ENCODE measurements at regions not wholly inside any gene's neighbourhood (a gene's known extent, or its start where the extent isn't known, plus 50 kb on each side); places are given as distances from the start of the nearest gene placed in this dataset.

DNA sequence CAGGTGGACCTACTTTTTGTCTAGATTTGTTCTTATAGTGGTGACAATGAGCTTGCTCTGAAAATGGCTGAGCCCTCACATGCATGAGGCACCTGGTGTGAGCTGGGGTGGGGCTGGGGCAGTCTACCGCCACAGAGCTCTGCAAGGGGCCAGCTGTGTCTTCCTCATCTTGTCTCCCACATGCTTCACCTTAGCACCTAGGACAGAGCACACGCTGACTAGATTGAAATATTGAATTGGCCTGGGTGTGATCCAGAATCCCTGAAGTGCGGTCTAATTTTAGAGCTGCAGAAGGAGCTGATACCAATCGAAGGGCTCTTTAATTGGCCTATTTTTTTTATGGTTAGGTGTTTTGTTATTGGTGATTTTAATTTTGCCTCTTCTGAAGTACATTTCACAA lies 126.1 kb upstream of the NFIB start:
- DNase-seq (ENCODE audit: extremely low spot score, unreplicated experiment) = no peak
- peaks cover 16% of the 10 kb centered on the region for H3K4me1 Mint-ChIP-seq (ENCODE audit: unreplicated experiment)
- no peaks in the 10 kb centered on the region for H3K9me3 Mint-ChIP-seq (ENCODE audit: unreplicated experiment)
- no peaks in the 10 kb centered on the region for H3K36me3 Mint-ChIP-seq (ENCODE audit: unreplicated experiment)
- peaks cover 3% of the 10 kb centered on the region for H3K27me3 Mint-ChIP-seq (ENCODE audit: unreplicated experiment)
- no peak overlapping the region for H3K4me3 Mint-ChIP-seq (ENCODE audit: unreplicated experiment)
- H3K27ac Mint-ChIP-seq (ENCODE audit: unreplicated experiment) = no peak overlapping the region
- TF ChIP-seq, protein P1, sequence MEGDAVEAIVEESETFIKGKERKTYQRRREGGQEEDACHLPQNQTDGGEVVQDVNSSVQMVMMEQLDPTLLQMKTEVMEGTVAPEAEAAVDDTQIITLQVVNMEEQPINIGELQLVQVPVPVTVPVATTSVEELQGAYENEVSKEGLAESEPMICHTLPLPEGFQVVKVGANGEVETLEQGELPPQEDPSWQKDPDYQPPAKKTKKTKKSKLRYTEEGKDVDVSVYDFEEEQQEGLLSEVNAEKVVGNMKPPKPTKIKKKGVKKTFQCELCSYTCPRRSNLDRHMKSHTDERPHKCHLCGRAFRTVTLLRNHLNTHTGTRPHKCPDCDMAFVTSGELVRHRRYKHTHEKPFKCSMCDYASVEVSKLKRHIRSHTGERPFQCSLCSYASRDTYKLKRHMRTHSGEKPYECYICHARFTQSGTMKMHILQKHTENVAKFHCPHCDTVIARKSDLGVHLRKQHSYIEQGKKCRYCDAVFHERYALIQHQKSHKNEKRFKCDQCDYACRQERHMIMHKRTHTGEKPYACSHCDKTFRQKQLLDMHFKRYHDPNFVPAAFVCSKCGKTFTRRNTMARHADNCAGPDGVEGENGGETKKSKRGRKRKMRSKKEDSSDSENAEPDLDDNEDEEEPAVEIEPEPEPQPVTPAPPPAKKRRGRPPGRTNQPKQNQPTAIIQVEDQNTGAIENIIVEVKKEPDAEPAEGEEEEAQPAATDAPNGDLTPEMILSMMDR (IDR thresholded peaks at IDR 0.05) = no peak

DNA sequence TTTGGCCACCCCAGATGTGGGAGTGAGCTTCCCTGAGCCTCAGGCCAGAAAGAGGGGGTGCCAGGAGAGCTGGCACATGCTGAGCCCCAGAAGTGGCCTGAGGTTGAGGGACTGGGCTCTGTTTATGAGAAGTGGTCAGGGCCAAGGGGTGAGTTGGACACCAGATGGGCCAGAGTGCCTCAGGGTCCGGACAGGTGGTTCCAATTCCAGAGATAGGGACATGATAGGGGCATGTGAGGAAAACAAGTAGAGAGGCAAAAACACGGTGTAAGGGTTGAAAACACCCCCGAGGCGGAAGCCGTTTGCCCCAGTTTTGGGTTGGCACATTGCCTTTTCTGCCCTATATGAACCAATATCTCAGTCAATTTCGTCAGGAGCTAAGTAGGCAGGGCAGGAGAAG lies 125.6 kb upstream of the NFIB start:
- no peak overlapping the region for H3K27ac Mint-ChIP-seq (ENCODE audit: unreplicated experiment)
- TF ChIP-seq, protein P1 (IDR thresholded peaks at IDR 0.05) = no peak
- H3K9me3 Mint-ChIP-seq (ENCODE audit: unreplicated experiment) = no peaks in the 10 kb centered on the region
- H3K4me1 Mint-ChIP-seq (ENCODE audit: unreplicated experiment) = peaks cover 16% of the 10 kb centered on the region
- DNase-seq (ENCODE audit: extremely low spot score, unreplicated experiment) = no peak
- peaks cover 3% of the 10 kb centered on the region for H3K27me3 Mint-ChIP-seq (ENCODE audit: unreplicated experiment)
- no peaks in the 10 kb centered on the region for H3K36me3 Mint-ChIP-seq (ENCODE audit: unreplicated experiment)
- no peak overlapping the region for H3K4me3 Mint-ChIP-seq (ENCODE audit: unreplicated experiment)

DNA sequence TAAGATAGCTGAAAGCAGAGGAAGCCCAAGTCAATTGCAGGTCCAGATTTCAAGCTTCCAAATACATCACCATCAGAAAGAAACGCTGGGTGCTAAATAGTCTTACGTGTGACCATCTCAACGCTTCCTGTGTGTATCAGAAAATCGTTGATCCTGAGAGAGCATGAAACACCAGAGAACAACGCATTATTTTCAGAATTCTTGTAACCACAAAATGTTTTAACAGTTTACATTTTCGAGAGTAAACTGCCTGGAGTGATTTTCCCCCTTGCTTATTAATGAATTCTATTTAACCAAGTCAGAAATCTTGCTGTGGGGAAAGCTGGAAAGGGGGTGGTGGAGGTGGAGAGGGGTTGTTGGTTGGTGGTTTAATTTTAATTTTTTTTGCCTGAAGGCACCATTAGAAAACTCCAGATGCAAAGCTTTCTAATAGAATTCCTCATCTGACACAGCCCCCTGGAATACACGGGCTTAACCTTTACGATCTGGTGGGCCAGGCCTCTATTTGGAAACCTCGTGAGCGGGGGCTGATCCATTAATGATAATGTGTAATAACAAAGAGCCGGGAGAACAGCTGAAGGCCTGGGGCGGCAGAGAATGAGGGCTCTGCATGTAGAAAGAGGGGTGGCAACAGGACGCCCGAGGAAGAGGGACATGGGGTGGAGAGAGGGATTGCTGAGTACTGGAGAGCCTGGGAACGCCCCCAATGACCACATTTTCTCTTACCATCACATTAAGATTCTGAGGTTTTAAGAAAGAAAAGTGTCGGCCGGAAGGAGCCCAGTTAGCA lies 124.5 kb upstream of the NFIB start:
- no peak overlapping the region for H3K4me3 Mint-ChIP-seq (ENCODE audit: unreplicated experiment)
- no peaks in the 10 kb centered on the region for H3K36me3 Mint-ChIP-seq (ENCODE audit: unreplicated experiment)
- H3K27me3 Mint-ChIP-seq (ENCODE audit: unreplicated experiment) = peaks cover 3% of the 10 kb centered on the region
- peak overlapping the region; percentile 13 for H3K27ac Mint-ChIP-seq (ENCODE audit: unreplicated experiment)
- peaks cover 19% of the 10 kb centered on the region for H3K4me1 Mint-ChIP-seq (ENCODE audit: unreplicated experiment)
- no peaks in the 10 kb centered on the region for H3K9me3 Mint-ChIP-seq (ENCODE audit: unreplicated experiment)
- no peak for DNase-seq (ENCODE audit: extremely low spot score, unreplicated experiment)
- TF ChIP-seq, protein P1 (IDR thresholded peaks at IDR 0.05) = no peak

DNA sequence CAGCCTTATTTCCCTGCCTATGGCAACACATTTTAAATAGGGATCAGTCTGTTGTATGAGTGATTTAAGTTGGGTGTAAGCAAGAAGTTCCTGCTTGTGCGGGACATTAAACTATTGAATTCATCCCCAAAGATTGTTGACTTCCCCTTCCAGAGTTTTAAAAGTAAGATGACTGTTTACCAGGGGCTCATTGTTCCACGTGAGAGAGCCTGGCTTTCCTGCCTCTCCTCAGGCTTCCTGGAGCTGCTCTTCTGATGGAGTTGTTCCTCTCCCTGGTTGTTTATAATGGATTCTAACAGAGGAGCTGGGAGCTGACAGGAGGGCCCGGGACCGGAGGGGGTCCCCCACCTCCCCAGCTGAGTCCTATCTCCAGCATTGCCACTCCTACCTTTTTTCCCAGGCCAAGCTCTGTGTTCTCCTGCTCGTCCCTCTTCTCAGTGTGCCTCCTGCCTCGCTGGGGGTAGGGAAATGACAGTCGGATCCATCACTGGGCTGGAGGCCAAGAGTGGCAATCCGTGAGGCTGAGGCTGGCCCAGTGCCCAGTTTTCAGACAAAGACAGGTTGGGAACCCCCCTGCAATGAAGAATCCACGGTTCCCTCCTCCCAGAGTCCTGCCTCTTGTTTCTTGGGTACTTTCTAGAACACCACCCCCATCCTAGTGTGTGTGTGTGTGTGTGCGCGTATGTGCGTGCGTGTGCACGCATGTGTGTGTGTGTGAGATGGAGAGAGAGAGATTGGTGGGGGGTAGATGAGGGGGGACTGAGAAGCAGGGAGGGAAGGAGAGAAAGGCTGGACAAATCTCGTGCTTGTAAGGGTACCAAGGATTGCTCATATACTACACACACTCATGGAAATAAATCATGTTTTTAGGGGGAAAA lies 123.7 kb upstream of the NFIB start:
- peaks cover 19% of the 10 kb centered on the region for H3K4me1 Mint-ChIP-seq (ENCODE audit: unreplicated experiment)
- TF ChIP-seq, protein P1 (IDR thresholded peaks at IDR 0.05) = no peak
- H3K27ac Mint-ChIP-seq (ENCODE audit: unreplicated experiment) = no peak overlapping the region
- peaks cover 3% of the 10 kb centered on the region for H3K27me3 Mint-ChIP-seq (ENCODE audit: unreplicated experiment)
- H3K4me3 Mint-ChIP-seq (ENCODE audit: unreplicated experiment) = no peak overlapping the region
- no peaks in the 10 kb centered on the region for H3K9me3 Mint-ChIP-seq (ENCODE audit: unreplicated experiment)
- DNase-seq (ENCODE audit: extremely low spot score, unreplicated experiment) = no peak
- H3K36me3 Mint-ChIP-seq (ENCODE audit: unreplicated experiment) = no peaks in the 10 kb centered on the region

DNA sequence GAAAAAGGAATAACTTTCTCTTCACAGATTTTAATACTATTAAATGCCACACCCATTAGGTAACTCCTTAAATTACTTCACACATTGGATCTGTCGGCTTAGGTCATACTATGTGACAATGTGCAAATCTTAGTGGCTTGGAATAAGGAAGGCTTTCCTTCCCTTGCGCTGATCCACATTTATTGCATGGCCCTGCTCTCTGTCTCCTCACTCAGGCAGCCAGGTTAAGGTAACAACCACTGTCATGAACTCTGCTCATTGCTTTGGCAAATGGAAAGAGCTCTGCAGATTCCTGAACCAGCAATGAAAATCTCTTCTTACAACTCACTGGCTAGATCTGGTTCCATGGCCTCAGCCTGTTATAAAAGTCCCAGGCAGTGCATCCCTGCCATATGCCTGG lies 121.9 kb upstream of the NFIB start:
- Mint-ChIP-seq H3K27me3 (ENCODE audit: unreplicated experiment) (peaks cover 3% of the 10 kb centered on the region), H3K9me3 (ENCODE audit: unreplicated experiment) (no peaks in the 10 kb centered on the region), H3K36me3 (ENCODE audit: unreplicated experiment) (no peaks in the 10 kb centered on the region), H3K4me1 (ENCODE audit: unreplicated experiment) (peaks cover 19% of the 10 kb centered on the region), H3K27ac (ENCODE audit: unreplicated experiment) (no peak overlapping the region), H3K4me3 (ENCODE audit: unreplicated experiment) (no peak overlapping the region)
- no peak for DNase-seq (ENCODE audit: extremely low spot score, unreplicated experiment)
- TF ChIP-seq, protein P1 (IDR thresholded peaks at IDR 0.05) = no peak
